NCI-H2029 treated with DMSO at 0.1 percent for 48 hours (cell line): ENCODE measurements at regions not wholly inside any gene's neighbourhood (a gene's known extent, or its start where the extent isn't known, plus 50 kb on each side); places are given as distances from the start of the nearest gene placed in this dataset.

ENCODE experiments used
- DNase-seq: peaks from one replicate; lab custom pipeline; 2025; lab: John Stamatoyannopoulos, UW

DNA sequence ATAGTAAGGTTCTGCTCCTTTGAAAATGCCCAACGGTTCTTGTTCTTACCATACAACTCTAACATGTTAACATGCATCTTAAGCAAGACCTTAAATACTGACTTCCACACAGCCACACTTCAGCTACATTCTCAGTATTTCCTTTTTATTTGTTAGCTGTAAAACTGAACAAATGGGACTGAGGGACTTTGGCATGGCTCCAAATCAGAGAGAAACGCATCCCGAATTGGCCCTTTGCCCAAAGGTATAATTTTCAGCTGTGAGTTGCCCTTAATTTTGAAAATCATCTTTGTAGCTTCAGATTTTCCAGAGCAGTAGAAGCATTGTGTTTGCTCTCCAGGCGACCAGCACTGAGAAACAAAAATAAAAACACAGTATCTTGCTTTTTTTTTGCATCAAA lies 56.4 kb downstream of the NEUROD6 start:
- DNase-seq: no peak

- DNase-seq: no peak
Observed at GRCh38 chr7:31271641-31272405, 68.7 kb downstream of the NEUROD6 start.

DNA sequence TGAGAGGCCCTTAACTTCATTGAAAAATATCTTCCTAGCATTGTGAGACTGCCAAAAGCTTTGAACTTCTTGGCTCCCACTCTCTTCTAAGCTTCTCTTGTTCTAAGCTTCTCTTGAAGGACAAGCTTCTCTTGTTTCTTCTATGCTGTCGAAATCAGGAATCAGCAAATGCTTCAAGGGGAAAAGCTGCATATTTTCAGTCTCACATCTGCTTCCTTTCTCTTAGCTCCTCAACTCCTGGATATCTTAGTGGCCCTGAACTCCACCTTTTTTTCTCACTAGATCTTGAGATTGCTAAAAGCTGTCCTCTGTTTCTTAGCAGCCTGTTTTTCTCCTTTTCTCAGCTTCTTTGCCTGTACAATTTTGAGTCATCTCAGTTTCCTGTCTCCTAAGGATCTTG lies 73.0 kb downstream of the NEUROD6 start:
- DNase-seq: no peak

DNA sequence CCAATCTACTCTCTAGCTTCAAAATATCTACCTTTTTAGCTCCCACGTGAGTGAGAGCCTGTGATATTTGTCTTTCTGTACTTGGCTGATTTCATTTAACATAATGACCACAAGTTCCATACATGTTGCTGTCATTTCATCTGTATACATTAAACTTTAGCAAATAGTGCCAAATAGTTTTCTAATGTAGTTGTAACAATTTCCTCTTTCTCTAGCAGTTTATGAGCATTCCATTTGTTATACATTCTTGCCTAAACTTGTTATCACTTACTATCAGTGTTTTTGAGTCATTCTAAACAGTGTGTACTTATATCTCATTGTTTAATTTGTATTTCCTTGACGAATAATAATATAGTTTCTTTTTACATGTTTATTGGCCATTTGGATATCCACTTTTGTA lies 77.2 kb downstream of the NEUROD6 start:
- DNase-seq: no peak

DNA sequence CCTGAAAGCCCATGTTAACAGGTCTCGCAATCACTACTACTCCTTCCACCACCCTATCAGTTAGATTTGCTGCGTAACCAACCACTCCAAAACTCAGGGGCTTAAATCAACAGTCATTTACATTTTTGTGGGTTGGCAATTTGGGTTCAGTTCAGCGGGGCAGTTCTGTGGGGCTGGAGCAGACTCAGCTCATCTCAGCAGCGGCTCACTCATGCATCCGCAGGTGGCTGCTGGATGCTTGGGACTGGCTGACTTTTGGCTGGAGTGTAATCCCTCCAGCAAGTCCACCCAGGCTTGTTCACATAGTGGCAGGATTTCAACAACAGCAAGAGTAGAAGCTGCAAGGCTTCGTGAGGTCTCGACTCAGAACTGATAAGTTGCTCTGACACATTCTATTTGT lies 79.2 kb downstream of the NEUROD6 start:
- DNase-seq: no peak

- DNase-seq: no peak
Observed at GRCh38 chr7:31260851-31261250, 79.7 kb downstream of the NEUROD6 start.

GRCh38 chr7:31258391-31258790 lies 82.1 kb downstream of the NEUROD6 start:
- DNase-seq: no peak

GRCh38 chr7:31256506-31256905 lies 84.0 kb downstream of the NEUROD6 start:
- no peak for DNase-seq

- no peak for DNase-seq
Observed at GRCh38 chr7:31254926-31255325, 85.6 kb downstream of the NEUROD6 start.

DNA sequence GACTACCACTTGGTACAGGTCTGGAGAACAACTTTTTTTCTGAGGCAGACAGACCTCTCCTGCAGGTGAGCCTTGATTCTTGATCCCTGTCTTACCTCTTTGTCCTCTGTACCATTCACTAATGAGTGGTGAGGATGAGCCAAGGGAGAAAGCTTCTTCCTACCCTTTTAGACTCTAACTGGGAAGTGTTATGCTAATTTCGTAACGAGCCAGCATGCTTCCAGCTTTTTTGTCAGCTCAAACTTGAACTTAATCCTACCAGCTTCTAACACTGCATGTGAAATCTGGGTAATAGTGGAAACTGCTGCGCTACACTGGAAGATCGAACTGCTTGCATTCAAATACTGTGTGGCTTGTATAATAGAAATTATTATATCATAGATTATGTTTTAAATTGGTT lies 87.0 kb downstream of the NEUROD6 start:
- DNase-seq: no peak

GRCh38 chr7:31251441-31251840 lies 89.1 kb downstream of the NEUROD6 start:
- DNase-seq: no peak

DNA sequence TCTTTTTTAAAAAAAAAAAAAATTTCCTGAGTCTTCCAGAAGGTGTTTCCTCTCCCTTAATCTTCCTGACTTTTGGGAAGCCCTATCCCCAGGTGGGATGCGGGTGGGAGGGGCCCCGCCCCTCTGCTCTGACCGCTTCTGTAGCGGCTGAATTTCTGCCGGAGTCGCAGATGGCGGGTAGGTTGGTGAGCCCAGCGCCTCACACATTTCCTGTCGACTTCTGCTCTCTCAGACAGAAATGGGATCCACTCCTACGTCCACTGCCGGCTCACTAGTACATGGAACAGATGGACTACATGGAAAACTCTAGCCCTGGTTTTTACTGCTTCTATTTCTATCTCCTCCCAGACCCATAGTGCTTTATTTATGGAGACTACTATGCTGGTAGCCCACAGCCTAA lies 90.9 kb downstream of the NEUROD6 start:
- no peak for DNase-seq

DNA sequence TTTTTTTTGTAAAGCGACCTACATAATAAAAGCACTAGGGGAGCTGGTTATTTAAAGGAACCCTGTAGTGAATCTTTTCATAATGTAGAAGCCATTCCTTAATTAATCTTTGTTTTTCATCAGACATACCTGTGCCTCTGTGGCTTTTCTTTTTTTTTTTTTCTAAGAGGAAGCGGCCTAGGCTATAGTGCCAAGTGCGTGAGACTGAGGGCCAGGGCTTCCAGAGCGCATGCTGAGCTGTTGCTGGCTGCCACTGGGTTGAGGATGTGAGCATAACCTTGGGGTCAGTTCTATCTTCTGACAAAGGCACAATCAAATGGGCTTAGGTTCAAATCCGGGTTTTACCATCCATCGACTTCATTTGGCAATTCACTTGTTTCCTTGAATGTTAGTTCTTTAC lies 103.7 kb downstream of the NEUROD6 start:
- no peak for DNase-seq

DNA sequence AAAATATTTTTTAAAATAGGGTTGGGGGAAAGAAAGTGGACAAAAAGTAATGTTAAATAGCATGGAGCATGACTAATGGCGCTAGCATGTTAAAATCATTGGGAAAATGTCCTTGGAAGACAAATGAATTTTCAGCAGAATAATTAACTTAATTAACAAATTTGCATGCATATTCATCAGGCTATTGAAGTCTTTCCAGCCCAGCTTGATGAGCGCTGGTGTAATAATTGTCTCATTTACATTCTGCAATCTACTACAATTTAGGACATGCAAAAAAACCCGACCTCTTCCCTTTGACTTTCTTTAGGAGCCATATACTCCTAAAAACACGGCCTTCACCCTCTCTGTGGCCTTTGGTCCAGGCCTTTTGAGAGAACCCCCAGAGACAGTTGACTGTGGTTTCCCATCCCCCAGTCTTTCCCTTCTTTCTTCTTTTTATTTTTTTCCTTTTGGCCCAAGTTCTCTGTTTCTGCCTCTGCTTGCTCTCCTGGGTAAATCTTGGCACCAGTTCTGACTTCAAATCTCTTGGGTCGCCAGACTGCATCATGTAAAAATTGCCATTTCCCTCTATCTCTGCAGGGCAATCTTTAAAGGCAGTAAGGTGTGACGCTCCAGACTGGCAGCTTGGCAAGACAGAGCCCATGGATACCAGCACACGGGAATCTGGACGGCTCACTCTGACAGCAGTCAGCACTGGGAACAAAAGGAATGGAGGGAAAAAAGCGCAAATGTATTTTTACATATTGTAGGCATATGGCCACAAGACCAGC lies 105.5 kb downstream of the NEUROD6 start:
- DNase-seq: no peak

DNA sequence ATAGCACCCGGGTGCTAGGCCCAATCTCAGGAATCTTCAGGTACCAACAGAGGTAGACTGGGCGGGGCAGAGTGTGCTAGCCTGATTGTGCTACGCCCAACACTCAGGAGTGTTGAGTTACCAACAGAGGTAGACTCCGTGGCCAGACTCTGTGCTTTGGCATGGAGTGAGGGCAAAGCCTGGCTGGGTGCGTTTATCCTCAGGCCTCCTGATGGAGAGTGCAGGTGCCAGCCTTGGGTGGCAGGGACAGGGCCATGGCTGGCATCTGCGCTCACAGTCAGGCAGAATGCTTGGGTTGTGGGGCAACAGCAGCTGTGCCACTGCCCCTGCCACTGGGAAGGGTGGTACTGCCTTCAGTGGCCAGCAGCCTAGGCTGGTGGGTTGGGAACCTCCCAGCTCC lies 111.6 kb downstream of the NEUROD6 start:
- DNase-seq: no peak

GRCh38 chr7:31214751-31215150 lies 125.8 kb downstream of the NEUROD6 start:
- DNase-seq: no peak

DNA sequence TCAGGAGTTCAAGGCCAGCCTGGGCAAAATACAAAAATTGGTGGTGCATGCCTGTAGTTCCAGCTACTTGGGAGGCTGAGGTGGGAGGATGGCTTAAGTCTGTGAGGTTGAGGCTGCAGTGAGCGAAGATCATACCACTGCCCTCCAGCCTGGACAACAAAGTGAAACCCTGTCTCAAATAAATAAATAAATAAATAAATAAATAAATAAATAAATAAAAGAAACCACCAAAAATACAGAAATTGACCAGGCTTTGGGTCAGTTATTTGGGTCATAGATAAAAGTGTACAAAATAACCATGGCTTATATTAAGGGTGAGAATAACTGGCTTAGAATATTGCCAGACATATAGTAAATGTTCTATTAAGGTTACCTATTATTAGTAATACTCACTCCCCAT lies 129.2 kb downstream of the NEUROD6 start:
- DNase-seq: no peak

- no peak for DNase-seq
Observed at GRCh38 chr7:31204071-31204470, 136.5 kb downstream of the NEUROD6 start.

- DNase-seq: no peak
Observed at GRCh38 chr7:31203551-31203950, 137.0 kb downstream of the NEUROD6 start.

DNA sequence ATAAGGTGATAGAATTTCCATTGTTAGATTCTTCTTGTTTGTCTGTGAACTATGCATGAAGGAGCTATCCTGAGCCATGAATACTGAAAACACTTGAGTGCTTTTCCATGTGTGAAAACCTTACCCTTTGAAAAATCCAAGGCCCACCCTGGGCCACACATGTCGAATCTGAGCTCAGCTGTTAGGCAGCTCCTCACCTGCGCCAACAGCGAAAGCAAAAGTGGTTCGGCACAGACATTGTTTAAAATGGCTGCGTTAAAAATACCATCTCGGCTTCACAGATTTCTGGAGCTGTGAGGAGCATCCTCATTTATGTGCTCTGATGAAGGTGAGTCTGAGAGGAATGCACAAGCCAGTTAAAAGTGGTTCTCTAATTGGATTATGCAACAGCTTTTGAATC lies 137.7 kb downstream of the NEUROD6 start:
- no peak for DNase-seq

DNA sequence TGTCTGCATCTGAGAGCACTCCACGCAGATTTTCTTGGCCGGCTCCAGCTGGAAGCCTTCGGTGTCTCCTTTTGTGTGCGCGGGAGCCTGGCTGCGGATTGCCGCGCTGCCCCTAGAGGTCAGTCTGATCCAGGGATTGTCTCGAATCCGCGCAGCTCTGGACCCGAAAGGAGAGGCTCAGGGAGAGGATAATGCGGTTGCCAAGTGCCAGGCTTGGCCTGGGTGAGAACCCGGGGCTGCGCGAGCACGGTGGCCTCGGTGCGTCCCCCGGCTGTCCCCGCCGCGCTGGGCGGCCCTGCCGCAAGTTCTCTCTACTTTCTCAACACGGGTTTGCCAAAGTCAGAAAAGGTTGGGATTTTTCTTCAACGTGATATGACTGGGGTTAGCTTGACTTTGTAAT lies 140.9 kb downstream of the ADCYAP1R1 start:
- peak; percentile 22 for DNase-seq

GRCh38 chr7:31190906-31191305 lies 138.8 kb downstream of the ADCYAP1R1 start:
- no peak for DNase-seq

DNA sequence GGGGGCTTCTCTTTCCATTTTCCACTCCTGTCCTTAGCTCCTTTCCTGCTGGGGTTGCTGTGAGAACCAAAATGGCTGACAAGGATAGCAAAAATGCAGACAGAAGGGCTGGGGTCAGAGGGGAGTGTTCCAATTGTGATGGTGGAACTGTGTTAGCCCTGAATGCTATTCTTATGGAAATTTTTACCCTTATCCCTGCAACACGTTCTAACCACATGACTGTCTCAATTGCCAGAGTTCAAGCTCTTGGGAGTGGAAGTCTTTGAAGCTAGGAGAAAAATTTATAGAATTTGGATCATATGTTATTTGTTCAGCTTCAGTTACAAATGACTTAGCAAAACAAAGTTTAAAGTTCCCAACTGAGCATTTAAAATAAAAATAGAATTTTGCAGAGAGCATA lies 134.1 kb downstream of the ADCYAP1R1 start:
- DNase-seq: no peak

GRCh38 chr7:31175672-31176071 lies 123.6 kb downstream of the ADCYAP1R1 start:
- DNase-seq: no peak
